Esophagus muscularis mucosa (tissue), 3 donors: ENCODE measurements at regions not wholly inside any gene's neighbourhood (a gene's known extent, or its start where the extent isn't known, plus 50 kb on each side); places are given as distances from the start of the nearest gene placed in this dataset.

Experiments used
- POLR2AphosphoS5 ChIP-seq, 2 donors: sonication (generic); formaldehyde crosslinking; IDR thresholded peaks; one replicate each; pipeline ENCODE4 v1.6.1; 2017; ENCODE audit warnings: antibody characterized with exemption in 2 of 2
- TF ChIP-seq, protein P1 (sequence below), 3 experiments: fragments of 200-600 bp in 2 of 3; fragments of 450-650 bp in 1 of 3; sonication (generic) in 2 of 3; IDR thresholded peaks; one replicate each; pipeline ENCODE4 v1.5.1; 2017 to 2019; ENCODE audit warnings: antibody characterized with exemption in 3 of 3, mild to moderate bottlenecking in 2 of 3, moderate library complexity in 1 of 3

DNA sequence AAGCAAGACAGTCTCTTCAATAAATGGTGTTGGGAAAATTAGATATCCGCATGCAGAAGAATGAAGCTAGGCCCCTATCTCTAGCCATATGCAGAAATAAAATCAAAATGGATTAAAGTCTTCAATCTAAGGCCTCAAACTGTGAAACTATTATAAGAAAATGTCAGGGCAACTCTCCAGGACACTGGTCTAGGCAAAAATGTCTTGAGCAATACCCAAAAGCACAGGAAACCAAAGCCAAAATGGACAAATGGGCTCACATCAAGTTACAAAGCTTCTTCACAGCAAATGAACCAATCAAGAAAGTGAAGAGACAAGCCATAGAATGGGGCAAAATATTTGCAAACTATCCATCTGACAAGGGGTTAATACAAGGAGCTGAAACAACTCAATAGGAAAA is 338.8 kb downstream of the NNT start:
- TF ChIP-seq, protein P1, sequence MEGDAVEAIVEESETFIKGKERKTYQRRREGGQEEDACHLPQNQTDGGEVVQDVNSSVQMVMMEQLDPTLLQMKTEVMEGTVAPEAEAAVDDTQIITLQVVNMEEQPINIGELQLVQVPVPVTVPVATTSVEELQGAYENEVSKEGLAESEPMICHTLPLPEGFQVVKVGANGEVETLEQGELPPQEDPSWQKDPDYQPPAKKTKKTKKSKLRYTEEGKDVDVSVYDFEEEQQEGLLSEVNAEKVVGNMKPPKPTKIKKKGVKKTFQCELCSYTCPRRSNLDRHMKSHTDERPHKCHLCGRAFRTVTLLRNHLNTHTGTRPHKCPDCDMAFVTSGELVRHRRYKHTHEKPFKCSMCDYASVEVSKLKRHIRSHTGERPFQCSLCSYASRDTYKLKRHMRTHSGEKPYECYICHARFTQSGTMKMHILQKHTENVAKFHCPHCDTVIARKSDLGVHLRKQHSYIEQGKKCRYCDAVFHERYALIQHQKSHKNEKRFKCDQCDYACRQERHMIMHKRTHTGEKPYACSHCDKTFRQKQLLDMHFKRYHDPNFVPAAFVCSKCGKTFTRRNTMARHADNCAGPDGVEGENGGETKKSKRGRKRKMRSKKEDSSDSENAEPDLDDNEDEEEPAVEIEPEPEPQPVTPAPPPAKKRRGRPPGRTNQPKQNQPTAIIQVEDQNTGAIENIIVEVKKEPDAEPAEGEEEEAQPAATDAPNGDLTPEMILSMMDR (IDR thresholded peaks at IDR 0.05), result no peak
- no peak for TF ChIP-seq POLR2AphosphoS5 (IDR thresholded peaks at IDR 0.05)
